Lower lobe of right lung (tissue), 2 donors: ENCODE measurements at regions not wholly inside any gene's neighbourhood (a gene's known extent, or its start where the extent isn't known, plus 50 kb on each side); places are given as distances from the start of the nearest gene placed in this dataset.

ENCODE experiments used
- ATAC-seq, 2 donors: fragments of 200-7000 bp; cut with Tn5 transposase; one replicate each; pipeline ENCODE4 v1.9.1; 2020 to 2022; ENCODE audit warnings: mild to moderate bottlenecking in 2 of 2, moderate library complexity in 2 of 2
- DNase-seq: peaks from one replicate; pipeline ENCODE4 v3.0.0-alpha.2; 2020
- H3K27ac ChIP-seq: fragments of 200-600 bp; one replicate; pipeline ENCODE4 v1.8.0; 2022
- H3K27me3 ChIP-seq: fragments of 200-600 bp; one replicate; pipeline ENCODE4 v1.8.0; 2022; ENCODE audit warnings: low read depth
- H3K36me3 ChIP-seq: fragments of 200-600 bp; one replicate; pipeline ENCODE4 v1.8.0; 2022; ENCODE audit warnings: mild to moderate bottlenecking
- H3K4me1 ChIP-seq: fragments of 200-600 bp; one replicate; pipeline ENCODE4 v1.8.0; 2022
- H3K4me3 ChIP-seq: fragments of 200-600 bp; one replicate; pipeline ENCODE4 v1.8.0; 2022; ENCODE audit warnings: mild to moderate bottlenecking
- H3K9me3 ChIP-seq: fragments of 200-600 bp; one replicate; pipeline ENCODE4 v1.8.0; 2022
- intact Hi-C: fragments of 100-400 bp; cut with DNase I; formaldehyde crosslinking; loops from one replicate; pipeline ENCODE4 v1.11.0; 2022
- TF ChIP-seq, protein P1 (sequence below): fragments of 200-600 bp; IDR thresholded peaks from one replicate; pipeline ENCODE4 v1.8.0; 2022; ENCODE audit warnings: antibody characterized with exemption, mild to moderate bottlenecking
- donor health status: DM: no; HTN: yes; CAD: no; lungs with severe emphysema.

DNA sequence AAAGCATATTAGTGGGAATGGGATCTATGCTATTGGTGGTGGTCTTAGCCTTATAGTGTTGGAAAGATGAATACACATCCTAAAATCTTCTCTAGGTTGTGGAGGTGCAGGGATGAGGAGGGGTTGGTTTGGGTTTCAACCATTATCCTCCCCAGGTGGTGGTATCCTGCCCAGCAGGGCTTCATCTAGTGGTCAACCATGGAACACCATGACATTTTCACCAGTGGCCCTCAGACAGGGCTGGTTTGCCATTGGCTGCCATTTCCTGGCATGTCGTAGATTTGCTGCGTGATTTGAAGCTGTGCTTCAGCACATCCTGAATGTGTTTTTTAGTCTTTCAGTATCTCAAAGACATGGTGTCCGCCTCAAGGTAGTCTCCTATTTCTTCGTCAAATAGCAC, 391.2 kb upstream of the HNRNPA3 start:
- Histone ChIP-seq H3K27me3 (no peaks in the 10 kb centered on the region), H3K36me3 (no peaks in the 10 kb centered on the region), H3K9me3 (no peaks in the 10 kb centered on the region), H3K4me1 (no peaks in the 10 kb centered on the region), H3K27ac (no peak overlapping the region), H3K4me3 (no peak overlapping the region)
- ATAC-seq (no peak), DNase-seq (no peak)
- TF ChIP-seq, protein P1, sequence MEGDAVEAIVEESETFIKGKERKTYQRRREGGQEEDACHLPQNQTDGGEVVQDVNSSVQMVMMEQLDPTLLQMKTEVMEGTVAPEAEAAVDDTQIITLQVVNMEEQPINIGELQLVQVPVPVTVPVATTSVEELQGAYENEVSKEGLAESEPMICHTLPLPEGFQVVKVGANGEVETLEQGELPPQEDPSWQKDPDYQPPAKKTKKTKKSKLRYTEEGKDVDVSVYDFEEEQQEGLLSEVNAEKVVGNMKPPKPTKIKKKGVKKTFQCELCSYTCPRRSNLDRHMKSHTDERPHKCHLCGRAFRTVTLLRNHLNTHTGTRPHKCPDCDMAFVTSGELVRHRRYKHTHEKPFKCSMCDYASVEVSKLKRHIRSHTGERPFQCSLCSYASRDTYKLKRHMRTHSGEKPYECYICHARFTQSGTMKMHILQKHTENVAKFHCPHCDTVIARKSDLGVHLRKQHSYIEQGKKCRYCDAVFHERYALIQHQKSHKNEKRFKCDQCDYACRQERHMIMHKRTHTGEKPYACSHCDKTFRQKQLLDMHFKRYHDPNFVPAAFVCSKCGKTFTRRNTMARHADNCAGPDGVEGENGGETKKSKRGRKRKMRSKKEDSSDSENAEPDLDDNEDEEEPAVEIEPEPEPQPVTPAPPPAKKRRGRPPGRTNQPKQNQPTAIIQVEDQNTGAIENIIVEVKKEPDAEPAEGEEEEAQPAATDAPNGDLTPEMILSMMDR = no peak
- intact Hi-C loops = no loop called here

DNA sequence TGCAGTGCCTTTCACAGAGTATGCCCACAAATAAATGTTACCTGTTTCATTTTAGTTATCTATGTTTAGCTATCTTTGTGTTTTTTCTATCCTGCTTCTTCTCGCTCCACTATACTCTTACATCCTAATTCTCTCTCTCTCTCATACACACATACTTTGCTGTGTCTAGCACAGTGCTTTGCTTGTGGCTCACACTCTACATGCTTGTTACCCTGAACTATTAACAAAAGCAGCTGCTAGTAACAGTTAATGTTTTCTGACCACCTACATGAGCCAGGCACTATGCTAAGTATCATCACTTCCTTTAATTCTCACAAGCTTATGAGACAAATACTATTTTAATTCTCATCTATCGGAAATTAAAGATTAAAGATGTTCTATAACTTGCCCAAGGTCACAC, 390.5 kb upstream of the HNRNPA3 start:
- H3K36me3 ChIP-seq = no peaks in the 10 kb centered on the region
- no peaks in the 10 kb centered on the region for H3K9me3 ChIP-seq
- TF ChIP-seq, protein P1 = no peak
- H3K27ac ChIP-seq = no peak overlapping the region
- H3K4me3 ChIP-seq = no peak overlapping the region
- H3K27me3 ChIP-seq = no peaks in the 10 kb centered on the region
- intact Hi-C loops = no loop called here
- H3K4me1 ChIP-seq = no peaks in the 10 kb centered on the region
- DNase-seq = no peak
- no peak for ATAC-seq

DNA sequence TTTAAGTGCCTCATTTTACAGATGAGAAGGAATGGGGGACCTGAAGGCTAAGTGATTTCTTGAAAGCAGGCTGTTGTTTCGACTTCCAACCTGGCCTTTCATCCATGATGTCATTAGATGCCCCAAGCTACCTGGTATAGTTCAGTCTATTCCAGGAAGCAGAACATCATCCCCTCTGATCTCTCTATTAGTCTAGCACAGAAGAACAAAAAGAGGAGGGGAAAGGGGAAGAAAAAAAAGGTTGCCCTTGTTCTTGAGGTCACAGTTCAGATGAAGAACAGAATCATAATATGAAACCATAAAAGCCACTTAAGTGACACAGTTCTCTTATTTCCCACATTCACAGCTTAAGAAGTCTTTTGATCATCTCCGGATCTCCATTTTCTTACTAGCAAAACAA, 386.2 kb upstream of the HNRNPA3 start:
- intact Hi-C loops = no loop called here
- no peak overlapping the region for H3K27ac ChIP-seq
- no peaks in the 10 kb centered on the region for H3K36me3 ChIP-seq
- TF ChIP-seq, protein P1 = no peak
- DNase-seq = no peak
- H3K4me3 ChIP-seq = no peak overlapping the region
- no peaks in the 10 kb centered on the region for H3K9me3 ChIP-seq
- H3K4me1 ChIP-seq = no peaks in the 10 kb centered on the region
- H3K27me3 ChIP-seq = no peaks in the 10 kb centered on the region
- ATAC-seq = no peak

DNA sequence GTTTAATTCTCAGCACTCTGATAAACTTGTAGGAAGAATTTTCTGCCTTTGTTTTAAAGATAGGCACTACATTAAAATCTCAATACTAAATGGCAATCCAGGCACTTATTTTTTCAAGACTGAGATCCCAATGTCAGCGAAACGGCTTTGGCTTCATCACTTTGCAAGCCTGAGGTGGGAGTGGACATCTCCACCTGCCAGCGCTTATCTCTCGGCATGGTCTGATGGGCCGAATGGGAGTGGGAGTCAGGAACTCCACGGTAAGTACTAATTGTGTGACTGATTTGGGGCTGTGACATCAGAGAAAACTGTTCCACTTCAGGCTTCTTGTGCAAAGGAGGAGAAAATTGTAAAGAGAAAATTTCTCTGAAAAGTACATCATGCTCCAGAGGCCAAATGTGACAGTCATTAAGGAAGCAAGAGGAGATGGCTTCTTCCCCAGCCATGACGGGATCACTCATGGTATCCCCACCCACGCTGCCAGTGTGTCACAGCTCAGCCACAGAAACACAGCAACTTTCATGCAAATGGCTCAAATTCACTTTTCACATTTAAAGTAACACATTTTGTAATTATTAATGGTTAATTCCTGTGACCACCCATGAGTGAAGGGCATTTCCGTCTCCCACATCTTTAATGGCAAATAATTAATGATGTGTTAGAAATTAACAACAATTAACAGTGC, 385.5 kb upstream of the HNRNPA3 start:
- ATAC-seq (no peak), DNase-seq (no peak)
- Histone ChIP-seq H3K9me3 (no peaks in the 10 kb centered on the region), H3K4me1 (no peaks in the 10 kb centered on the region), H3K4me3 (no peak overlapping the region), H3K36me3 (no peaks in the 10 kb centered on the region), H3K27me3 (no peaks in the 10 kb centered on the region), H3K27ac (no peak overlapping the region)
- TF ChIP-seq, protein P1 = no peak
- intact Hi-C loops = no loop called here

- H3K4me1 ChIP-seq = no peaks in the 10 kb centered on the region
- H3K27me3 ChIP-seq = no peaks in the 10 kb centered on the region
- ATAC-seq (no peak), DNase-seq (no peak)
- no peaks in the 10 kb centered on the region for H3K36me3 ChIP-seq
- no peak overlapping the region for H3K4me3 ChIP-seq
- TF ChIP-seq, protein P1 = no peak
- no peak overlapping the region for H3K27ac ChIP-seq
- H3K9me3 ChIP-seq = no peaks in the 10 kb centered on the region
- intact Hi-C loops = no loop called here
Observed at GRCh38 chr2:176830362-176830761, 382.2 kb upstream of the HNRNPA3 start.

- TF ChIP-seq, protein P1 = no peak
- Histone ChIP-seq H3K36me3 (no peaks in the 10 kb centered on the region), H3K9me3 (no peaks in the 10 kb centered on the region), H3K4me3 (no peak overlapping the region), H3K27ac (no peak overlapping the region), H3K4me1 (no peaks in the 10 kb centered on the region), H3K27me3 (no peaks in the 10 kb centered on the region)
- DNase-seq (no peak), ATAC-seq (no peak)
- intact Hi-C loops = no loop called here
Observed at GRCh38 chr2:176832086-176832485, 380.5 kb upstream of the HNRNPA3 start.
